Memory B cell (primary cell): ENCODE measurements at regions not wholly inside any gene's neighbourhood (a gene's known extent, or its start where the extent isn't known, plus 50 kb on each side); places are given as distances from the start of the nearest gene placed in this dataset.
"Not testable (repeated sequence)": the region's sequence is repeated elsewhere in the genome, so short reads cannot be mapped to it uniquely, and the experiment has no call there.

Experiments used
- ATAC-seq: fragments of 150-1000 bp; cut with Tn5 transposase; 2 replicates; pipeline ENCODE4 v1.10.0; 2021; ENCODE audit warnings: low read depth, mild to moderate bottlenecking, moderate library complexity
- DNase-seq, 2 donors: peaks; one replicate each; pipeline ENCODE4 v3.0.0; 2022; ENCODE audit warnings: low spot score in 2 of 2
- H3K27ac Mint-ChIP-seq: one replicate; pipeline ENCODE4 v1.8.0; 2022; ENCODE audit warnings: mild to moderate bottlenecking, moderate library complexity, mixed read lengths
- H3K27me3 Mint-ChIP-seq: one replicate; pipeline ENCODE4 v1.8.0; 2022; ENCODE audit warnings: mixed read lengths
- H3K36me3 Mint-ChIP-seq: one replicate; pipeline ENCODE4 v1.8.0; 2022; ENCODE audit warnings: mild to moderate bottlenecking, mixed read lengths
- H3K4me1 Mint-ChIP-seq: one replicate; pipeline ENCODE4 v1.8.0; 2022; ENCODE audit warnings: mixed read lengths
- H3K4me3 Mint-ChIP-seq: one replicate; pipeline ENCODE4 v1.8.0; 2022; ENCODE audit warnings: mild to moderate bottlenecking, moderate library complexity, mixed read lengths
- H3K9me3 Mint-ChIP-seq: one replicate; pipeline ENCODE4 v1.8.0; 2022; ENCODE audit warnings: mixed read lengths

DNA sequence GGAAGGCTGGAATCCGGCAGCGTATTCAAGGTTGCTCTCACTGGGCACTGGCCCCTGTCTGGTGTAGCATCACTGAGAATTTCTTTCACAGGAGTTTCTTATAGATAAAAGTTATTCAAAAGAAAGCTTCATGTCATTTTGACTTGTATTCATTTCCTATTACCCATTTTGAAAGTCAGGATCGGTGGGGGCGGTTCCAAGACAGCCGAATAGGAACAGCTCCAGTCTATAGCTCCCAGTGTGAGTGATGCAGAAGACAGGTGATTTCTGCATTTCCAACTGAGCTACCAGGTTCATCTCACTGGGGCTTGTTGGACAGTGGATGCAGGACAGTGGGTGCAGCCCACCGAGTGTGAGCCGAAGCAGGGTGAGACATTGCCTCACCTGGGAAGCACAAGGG lies 51.5 kb upstream of the CDC42EP3 start:
- not testable (repeated sequence) for H3K9me3 Mint-ChIP-seq, H3K4me3 Mint-ChIP-seq, H3K27ac Mint-ChIP-seq, H3K27me3 Mint-ChIP-seq, H3K4me1 Mint-ChIP-seq, ATAC-seq, DNase-seq, H3K36me3 Mint-ChIP-seq

DNA sequence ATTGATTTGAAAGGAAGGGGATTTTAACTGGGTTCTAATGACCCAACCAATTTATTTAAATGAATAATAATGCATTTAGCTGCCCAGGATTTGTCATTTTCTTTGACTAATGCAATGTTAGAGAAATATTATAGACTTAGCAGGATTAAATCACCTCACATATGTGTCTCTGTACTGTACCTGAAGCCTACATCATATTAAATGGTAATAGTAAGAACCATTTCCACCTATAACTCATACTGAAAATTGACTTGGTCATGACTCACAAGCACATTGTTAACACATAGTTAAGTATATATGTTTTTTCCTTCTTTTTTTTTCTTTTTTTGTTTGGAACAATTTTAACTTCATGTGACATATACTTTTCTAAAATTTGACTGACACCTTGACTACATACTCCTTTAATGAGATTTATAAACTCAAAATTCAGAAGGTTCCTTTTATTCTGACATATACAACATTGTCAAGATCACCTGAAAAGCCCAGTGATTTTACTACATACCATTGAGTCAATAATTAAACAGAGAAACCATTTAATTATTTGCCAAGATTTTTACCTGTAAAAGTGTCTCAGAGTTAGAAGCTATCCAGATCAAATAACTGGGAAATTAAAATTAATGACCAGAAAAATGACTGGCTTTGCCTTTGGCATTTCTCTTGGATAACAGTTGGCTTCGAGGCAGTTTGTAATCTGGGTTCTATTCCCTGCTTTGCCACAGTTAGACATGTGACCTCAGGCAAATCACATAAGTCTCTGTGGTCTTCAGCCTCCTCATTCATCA lies 58.8 kb upstream of the CDC42EP3 start:
- no peak for ATAC-seq
- Mint-ChIP-seq H3K4me3 (no peak overlapping the region), H3K27ac (no peak overlapping the region)

DNA sequence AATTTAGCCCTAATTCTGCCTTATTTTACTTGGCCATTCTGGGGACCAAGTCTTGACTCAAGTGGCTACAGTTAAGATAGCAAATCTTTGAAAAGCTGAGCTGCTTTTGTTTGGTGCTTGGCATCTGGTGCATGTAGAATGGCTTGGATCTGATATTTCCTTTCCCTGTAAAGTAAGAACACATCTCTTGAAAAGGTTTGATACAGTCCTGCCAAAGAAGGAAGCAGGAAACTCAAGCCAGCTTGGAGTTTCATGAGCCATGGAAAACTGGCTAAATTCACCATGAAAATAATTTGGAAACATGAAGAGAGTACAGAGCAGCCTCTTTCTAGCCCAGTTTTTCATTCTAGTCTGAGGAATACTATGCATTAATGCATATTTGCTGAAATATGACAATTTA lies 61.0 kb upstream of the CDC42EP3 start:
- ATAC-seq, H3K4me1 Mint-ChIP-seq, H3K4me3 Mint-ChIP-seq: not testable (repeated sequence)

More for the DNA sequence above, 58.8 kb upstream of the CDC42EP3 start:
- Mint-ChIP-seq H3K9me3 (no peaks in the 10 kb centered on the region), H3K27me3 (no peaks in the 10 kb centered on the region), H3K4me1 (no peaks in the 10 kb centered on the region), H3K36me3 (no peaks in the 10 kb centered on the region)
- no peak for DNase-seq

DNA sequence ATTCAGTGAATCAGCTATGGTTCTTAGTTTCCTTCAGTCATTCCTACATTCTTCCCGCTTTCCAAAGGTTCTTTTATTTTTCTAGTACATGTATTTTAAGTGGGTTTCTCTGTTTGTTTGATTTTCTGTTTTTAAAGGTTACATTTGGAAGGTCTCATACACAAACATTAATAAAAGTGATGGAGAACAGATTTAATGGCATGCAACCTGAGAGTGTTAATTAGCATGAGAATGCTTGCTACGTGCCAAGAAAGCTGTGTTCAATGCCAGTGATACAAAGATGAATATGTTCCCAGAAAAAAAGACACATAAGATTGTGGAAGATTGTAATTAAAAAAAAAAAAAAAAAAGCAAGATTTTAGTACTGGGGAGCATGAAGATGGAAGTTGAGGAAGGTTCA lies 61.8 kb upstream of the CDC42EP3 start:
- H3K27ac Mint-ChIP-seq, result no peak overlapping the region

More for the DNA sequence above, 61.0 kb upstream of the CDC42EP3 start:
- H3K9me3 Mint-ChIP-seq, H3K27ac Mint-ChIP-seq, DNase-seq, H3K27me3 Mint-ChIP-seq, H3K36me3 Mint-ChIP-seq: not testable (repeated sequence)

DNA sequence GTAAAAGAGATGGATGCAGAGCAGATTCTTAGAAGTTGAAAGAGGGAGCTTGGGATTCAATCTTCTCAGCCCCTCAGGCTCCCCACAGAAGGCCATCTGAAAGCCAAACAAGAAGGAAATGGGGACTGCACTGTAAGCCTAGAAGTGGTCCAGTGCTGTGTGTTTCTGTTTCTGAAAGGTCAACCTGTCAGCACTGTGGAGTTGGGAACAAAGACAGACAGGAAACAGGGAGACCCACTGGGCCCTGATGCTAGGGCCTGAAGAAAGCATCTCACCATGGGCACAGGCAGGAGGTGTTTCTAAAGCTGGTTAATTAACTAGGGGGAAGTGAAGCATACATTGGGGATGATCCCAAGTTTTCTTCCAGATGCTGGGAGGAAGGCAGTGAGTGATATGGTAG lies 62.5 kb upstream of the CDC42EP3 start:
- H3K27me3 Mint-ChIP-seq, H3K9me3 Mint-ChIP-seq, H3K27ac Mint-ChIP-seq, H3K4me3 Mint-ChIP-seq, H3K36me3 Mint-ChIP-seq, H3K4me1 Mint-ChIP-seq, ATAC-seq, DNase-seq: not testable (repeated sequence)

More for the DNA sequence above, 61.8 kb upstream of the CDC42EP3 start:
- Mint-ChIP-seq H3K9me3 (no peaks in the 10 kb centered on the region), H3K4me3 (no peak overlapping the region), H3K4me1 (no peaks in the 10 kb centered on the region), H3K36me3 (no peaks in the 10 kb centered on the region), H3K27me3 (no peaks in the 10 kb centered on the region)
- ATAC-seq (no peak), DNase-seq (no peak)

DNA sequence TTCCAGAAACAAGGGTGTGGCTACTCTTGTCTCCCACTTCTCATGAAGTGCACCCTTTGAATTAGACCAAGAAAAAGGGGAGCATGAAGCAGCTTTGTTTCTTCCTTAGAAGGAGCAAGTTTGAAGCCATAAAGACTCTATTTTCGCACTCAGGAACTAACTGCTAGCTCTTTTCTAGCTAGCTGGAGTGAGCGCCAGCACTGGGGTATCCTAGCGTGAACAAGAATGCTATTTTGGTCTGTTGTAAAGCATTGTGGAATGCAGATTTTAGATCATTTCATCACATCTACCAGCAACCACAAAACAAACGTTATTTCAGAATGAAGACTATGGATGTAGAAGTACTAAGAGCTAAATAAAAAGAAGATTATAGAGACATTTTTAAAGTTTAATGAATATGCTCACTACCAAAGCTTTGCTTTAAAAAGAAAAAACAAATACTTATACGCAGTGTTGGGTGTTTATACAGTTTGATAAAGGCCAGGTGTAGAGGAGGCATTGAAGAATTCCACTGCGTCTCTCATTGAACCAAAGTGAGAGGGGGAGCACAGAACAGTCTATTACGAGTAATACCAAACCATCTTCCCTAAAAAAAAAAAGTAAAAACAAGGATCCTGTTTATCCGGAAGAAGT lies 63.6 kb upstream of the CDC42EP3 start:
- H3K27me3 Mint-ChIP-seq, H3K9me3 Mint-ChIP-seq, H3K4me3 Mint-ChIP-seq, DNase-seq, ATAC-seq, H3K4me1 Mint-ChIP-seq, H3K36me3 Mint-ChIP-seq, H3K27ac Mint-ChIP-seq: not testable (repeated sequence)

DNA sequence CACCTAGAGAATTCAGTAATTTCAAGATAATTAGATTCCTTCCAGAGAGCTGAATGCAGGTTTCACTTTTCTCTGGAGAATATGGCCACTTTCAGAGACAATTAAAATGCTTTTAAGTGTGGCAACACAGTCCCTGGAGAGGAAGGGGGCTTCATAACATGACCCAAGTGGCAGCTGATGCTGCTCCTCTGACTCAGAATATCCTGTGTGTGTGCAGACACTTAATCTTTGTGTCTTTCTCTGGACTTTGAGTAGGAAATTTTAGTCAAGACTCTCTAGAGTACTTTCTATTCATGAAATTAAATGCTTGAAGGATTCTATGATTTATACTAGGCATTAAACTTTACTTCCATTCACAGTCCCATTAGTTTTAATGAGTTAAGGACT lies 64.1 kb upstream of the CDC42EP3 start:
- H3K9me3 Mint-ChIP-seq, H3K36me3 Mint-ChIP-seq, ATAC-seq, H3K4me1 Mint-ChIP-seq, H3K27ac Mint-ChIP-seq, H3K4me3 Mint-ChIP-seq, H3K27me3 Mint-ChIP-seq, DNase-seq: not testable (repeated sequence)

DNA sequence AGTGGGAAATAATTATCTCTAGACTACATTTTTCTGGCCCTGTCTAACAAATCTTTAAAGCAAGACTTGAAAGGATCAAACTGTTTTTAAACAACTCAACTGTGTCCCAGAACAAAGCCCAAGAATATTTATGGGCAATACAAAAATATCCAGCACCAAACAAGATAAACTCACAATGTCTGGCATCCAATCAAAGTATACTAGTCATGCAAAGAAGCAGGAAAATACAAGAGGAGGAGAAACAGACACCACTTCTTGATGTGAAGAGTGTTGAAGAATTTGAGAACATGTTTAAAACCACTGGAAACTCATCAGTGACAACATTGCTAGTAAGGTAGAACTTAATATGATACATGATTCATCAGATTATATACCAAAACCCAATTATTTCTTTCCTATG lies 66.1 kb upstream of the CDC42EP3 start:
- Mint-ChIP-seq H3K27ac (no peak overlapping the region), H3K9me3 (no peaks in the 10 kb centered on the region), H3K4me1 (peaks cover 4% of the 10 kb centered on the region), H3K27me3 (no peaks in the 10 kb centered on the region), H3K36me3 (no peaks in the 10 kb centered on the region), H3K4me3 (no peak overlapping the region)
- ATAC-seq, result no peak
- no peak for DNase-seq

DNA sequence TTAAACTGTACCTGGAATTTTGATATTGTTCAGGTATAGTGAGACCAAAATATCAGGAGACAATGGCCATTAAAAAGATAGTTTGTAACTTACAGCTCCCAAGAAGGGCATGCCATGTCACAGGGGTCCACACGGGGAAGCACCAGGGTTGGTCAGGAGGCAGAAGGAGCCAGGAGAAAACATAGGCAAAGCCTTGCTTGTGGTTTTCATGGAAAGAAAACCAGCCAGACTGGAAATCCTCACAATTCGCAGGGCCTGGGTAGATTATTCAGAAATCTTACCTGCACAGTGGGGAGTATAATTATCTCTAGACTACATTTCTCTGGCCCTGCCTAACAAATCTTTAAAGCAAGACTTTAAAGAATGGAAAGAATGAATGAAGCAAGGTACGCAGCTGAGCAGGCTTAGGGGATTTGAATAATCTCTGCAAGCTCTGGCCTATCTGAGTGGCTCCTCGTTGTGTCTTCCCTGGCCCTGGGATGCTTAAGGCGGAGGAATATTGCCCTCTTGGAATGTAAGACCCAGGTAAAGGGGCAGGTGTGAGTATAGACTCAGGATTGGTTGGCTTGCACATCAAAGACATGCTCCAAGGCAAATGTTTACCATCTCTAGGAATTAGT lies 66.9 kb upstream of the CDC42EP3 start:
- DNase-seq, result no peak
- Mint-ChIP-seq H3K4me1 (peaks cover 4% of the 10 kb centered on the region), H3K4me3 (no peak overlapping the region), H3K27me3 (no peaks in the 10 kb centered on the region), H3K36me3 (no peaks in the 10 kb centered on the region), H3K27ac (no peak overlapping the region), H3K9me3 (no peaks in the 10 kb centered on the region)
- no peak for ATAC-seq

DNA sequence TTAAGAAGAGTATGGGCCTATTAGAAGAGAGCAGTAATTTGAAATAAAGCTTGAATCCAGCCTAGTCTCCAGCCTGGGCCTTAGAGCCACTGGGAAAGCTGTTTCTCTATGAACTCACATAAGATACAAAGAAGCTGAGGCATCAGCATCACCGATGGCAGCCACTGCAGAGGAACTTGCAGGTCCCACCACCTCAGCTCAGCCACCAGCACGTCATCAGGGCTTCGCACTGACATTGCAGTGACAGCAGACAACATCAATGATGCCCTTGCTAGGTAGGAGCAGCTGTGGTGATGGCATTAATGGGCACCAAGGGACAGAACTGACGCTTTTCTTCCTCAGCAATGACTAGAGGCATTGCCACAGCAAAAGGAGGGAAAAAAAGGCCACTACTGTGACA lies 67.7 kb upstream of the CDC42EP3 start:
- Mint-ChIP-seq H3K4me1 (peaks cover 4% of the 10 kb centered on the region), H3K9me3 (no peaks in the 10 kb centered on the region), H3K36me3 (no peaks in the 10 kb centered on the region), H3K27ac (no peak overlapping the region), H3K4me3 (no peak overlapping the region), H3K27me3 (no peaks in the 10 kb centered on the region)
- ATAC-seq, result no peak
- DNase-seq, result no peak

DNA sequence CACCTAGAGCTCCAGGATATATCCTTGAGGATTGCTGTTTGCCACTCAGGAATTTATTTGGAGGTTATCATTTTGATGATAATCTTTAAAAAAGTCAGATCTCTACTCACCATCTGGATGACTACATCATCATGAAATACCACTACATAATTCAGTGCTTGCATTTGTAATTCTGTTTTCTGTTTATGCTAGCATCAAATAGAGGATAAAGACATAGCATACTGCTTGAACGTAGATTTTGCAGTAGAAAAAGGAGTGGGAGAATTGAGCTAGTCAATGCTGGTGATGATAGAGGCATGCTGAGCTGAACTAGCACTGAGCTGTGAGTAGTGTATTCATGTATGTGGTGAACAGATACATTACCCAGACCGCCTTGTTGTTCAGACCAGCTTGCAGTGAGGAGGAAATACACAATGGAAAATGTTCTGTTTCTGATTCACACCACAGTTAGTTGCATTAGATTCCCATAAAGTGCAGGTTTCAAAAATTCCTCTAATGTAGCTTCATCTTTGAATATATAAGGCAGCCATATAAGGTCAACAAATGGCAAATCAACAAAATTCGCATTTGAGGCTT lies 68.8 kb upstream of the CDC42EP3 start:
- H3K4me1 Mint-ChIP-seq, result peaks cover 4% of the 10 kb centered on the region
- H3K9me3 Mint-ChIP-seq, result no peaks in the 10 kb centered on the region
- ATAC-seq (no peak), DNase-seq (no peak)
- no peaks in the 10 kb centered on the region for H3K36me3 Mint-ChIP-seq
- no peak overlapping the region for H3K4me3 Mint-ChIP-seq
- no peaks in the 10 kb centered on the region for H3K27me3 Mint-ChIP-seq
- H3K27ac Mint-ChIP-seq, result no peak overlapping the region

DNA sequence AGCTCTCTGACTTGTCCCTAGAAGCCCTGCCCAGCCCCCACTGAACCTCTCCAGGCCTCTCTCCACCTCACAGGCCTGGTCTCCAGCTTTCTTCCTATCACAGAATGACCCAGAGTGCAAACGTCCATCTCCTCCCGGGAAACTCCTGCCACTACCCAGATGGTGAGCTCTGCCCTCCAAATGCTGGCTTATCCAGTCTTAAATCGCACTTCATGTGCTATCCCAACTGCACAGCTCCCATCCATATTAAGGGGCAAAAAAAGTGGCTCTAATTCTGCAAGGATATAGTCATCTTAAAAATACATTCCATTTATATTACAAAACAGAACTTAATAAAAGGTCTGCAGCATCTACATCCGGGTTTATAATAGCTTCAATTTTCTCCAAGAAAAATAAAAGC lies 70.8 kb upstream of the CDC42EP3 start:
- Mint-ChIP-seq H3K4me1 (peaks cover 4% of the 10 kb centered on the region), H3K9me3 (no peaks in the 10 kb centered on the region), H3K27me3 (no peaks in the 10 kb centered on the region), H3K27ac (no peak overlapping the region), H3K36me3 (no peaks in the 10 kb centered on the region), H3K4me3 (no peak overlapping the region)
- ATAC-seq (no peak), DNase-seq (no peak)

DNA sequence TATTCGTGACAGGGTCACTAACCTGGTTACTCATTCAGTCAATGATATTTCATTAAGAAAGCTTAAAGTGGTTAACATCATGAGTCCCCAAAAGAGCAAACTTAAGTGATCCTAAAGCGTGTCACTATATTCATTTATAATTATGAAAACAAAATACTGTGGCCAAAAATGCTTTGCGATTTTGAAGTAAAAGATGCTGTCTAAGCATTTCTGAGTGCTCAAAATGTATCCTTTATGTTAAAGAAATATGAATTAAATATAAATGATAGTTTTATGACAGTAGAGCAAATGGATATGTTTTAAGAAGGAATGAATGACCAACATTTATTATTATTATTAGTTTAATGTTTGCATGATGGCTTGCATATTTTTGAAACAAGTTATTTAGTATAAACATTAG lies 72.6 kb upstream of the CDC42EP3 start:
- no peak overlapping the region for H3K27ac Mint-ChIP-seq
- no peaks in the 10 kb centered on the region for H3K27me3 Mint-ChIP-seq
- no peaks in the 10 kb centered on the region for H3K9me3 Mint-ChIP-seq
- no peaks in the 10 kb centered on the region for H3K36me3 Mint-ChIP-seq
- DNase-seq (no peak), ATAC-seq (no peak)
- peaks cover 6% of the 10 kb centered on the region for H3K4me1 Mint-ChIP-seq
- no peak overlapping the region for H3K4me3 Mint-ChIP-seq

DNA sequence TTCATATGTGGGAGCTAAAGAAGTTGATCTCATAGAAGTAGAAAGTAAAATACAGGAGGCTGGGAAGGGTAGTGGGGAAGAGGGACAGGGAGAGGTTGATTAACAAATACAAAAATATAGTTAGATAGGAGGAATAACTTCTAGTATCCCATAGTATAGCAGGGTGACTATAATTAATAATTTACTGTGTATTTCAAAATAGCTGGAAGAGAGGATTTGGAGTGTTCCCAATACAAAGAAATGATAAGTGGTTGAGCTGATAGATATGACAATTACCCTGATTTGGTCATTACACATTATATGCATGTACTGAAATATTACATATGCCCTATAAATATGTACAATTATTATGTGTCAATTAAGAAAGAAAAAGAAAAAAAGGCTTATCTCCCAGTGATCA lies 73.5 kb upstream of the CDC42EP3 start:
- not testable (repeated sequence) for H3K27me3 Mint-ChIP-seq, H3K27ac Mint-ChIP-seq, H3K4me1 Mint-ChIP-seq, DNase-seq, ATAC-seq, H3K4me3 Mint-ChIP-seq, H3K9me3 Mint-ChIP-seq, H3K36me3 Mint-ChIP-seq
